T-cell (primary cell): ENCODE measurements at regions not wholly inside any gene's neighbourhood (a gene's known extent, or its start where the extent isn't known, plus 50 kb on each side); places are given as distances from the start of the nearest gene placed in this dataset.

ENCODE experiments used
- ATAC-seq, 4 experiments: fragments of 200-7000 bp in 3 of 4; fragments of 150-1000 bp in 1 of 4; cut with Tn5 transposase; replicated peaks in 1 of 4; 1 replicate in 3 of 4; 2 replicates in 1 of 4; pipeline ENCODE4 v1.10.0; 2021; ENCODE audit warnings: moderate library complexity in 3 of 4, mild to moderate bottlenecking in 2 of 4, moderate number of reproducible peaks in 1 of 4
- CTCF ChIA-PET, 2 donors: fragments of 300-600 bp; sonication (Branson Sonifier 250); formaldehyde crosslinking; loops; one replicate each; lab custom pipeline; 2022; ENCODE audit warnings: antibody characterized with exemption in 2 of 2; lab: Charles Lee
- POLR2A ChIA-PET, 2 donors: fragments of 300-600 bp; sonication (Branson Sonifier 250); formaldehyde crosslinking; loops; one replicate each; lab custom pipeline; 2022; ENCODE audit warnings: antibody characterized with exemption in 2 of 2; lab: Charles Lee
- DNase-seq, 35 experiments: peaks; one replicate each; pipeline versions ENCODE4 v3.0.0 to v3.0.0-alpha.2; 2013 to 2023
- H3K27ac ChIP-seq: one replicate; pipeline ENCODE4 v1.5.1; 2013; ENCODE audit warnings: low read length
- H3K27me3 ChIP-seq, 2 experiments: replicated peaks in 1 of 2; 1 replicate in 1 of 2; 2 replicates in 1 of 2; pipeline versions ENCODE4 v1.6.1 to v1.7.0; 2013; ENCODE audit warnings: low read length in 1 of 2, mixed read lengths in 1 of 2; ENCODE audit not compliant: control insufficient read depth in 2 of 2, insufficient read depth in 2 of 2; ENCODE audit errors: extremely low read depth in 1 of 2
- H3K36me3 ChIP-seq, 2 donors: 1 replicate in 1 of 2; 2 replicates in 1 of 2; pipeline versions ENCODE4 v1.6.1 to v1.7.0; 2013; ENCODE audit warnings: low read length in 1 of 2; ENCODE audit not compliant: control insufficient read depth in 2 of 2, insufficient read depth in 1 of 2; ENCODE audit errors: extremely low read depth in 1 of 2
- H3K4me1 ChIP-seq, 2 experiments: 1 replicate in 1 of 2; 2 replicates in 1 of 2; pipeline versions ENCODE4 v1.6.1 to v1.7.0; 2013; ENCODE audit warnings: low read length in 2 of 2, mixed read lengths in 1 of 2; ENCODE audit not compliant: insufficient read depth in 2 of 2, control insufficient read depth in 1 of 2; ENCODE audit errors: extremely low read depth in 1 of 2
- H3K4me3 ChIP-seq, 2 donors: 1 replicate in 1 of 2; 2 replicates in 1 of 2; pipeline versions ENCODE4 v1.5.1 to v1.7.0; 2013; ENCODE audit warnings: mild to moderate bottlenecking in 2 of 2, low read length in 1 of 2, moderate library complexity in 1 of 2; ENCODE audit not compliant: control insufficient read depth in 1 of 2; ENCODE audit errors: extremely low read depth in 1 of 2
- H3K9me3 ChIP-seq: 2 replicates; pipeline ENCODE4 v1.7.0; 2013
- H3K27ac Mint-ChIP-seq, 2 donors: one replicate each; pipeline ENCODE4 v1.8.0; 2020 to 2021; ENCODE audit warnings: mild to moderate bottlenecking in 2 of 2, mixed read lengths in 2 of 2
- H3K27me3 Mint-ChIP-seq, 2 donors: one replicate each; pipeline ENCODE4 v1.8.0; 2021 to 2022; ENCODE audit warnings: mixed read lengths in 2 of 2
- H3K36me3 Mint-ChIP-seq: one replicate; pipeline ENCODE4 v1.8.0; 2021; ENCODE audit warnings: mixed read lengths
- H3K4me1 Mint-ChIP-seq, 3 donors: one replicate each; pipeline ENCODE4 v1.8.0; 2020 to 2022; ENCODE audit warnings: mixed read lengths in 3 of 3, mild to moderate bottlenecking in 1 of 3
- H3K4me3 Mint-ChIP-seq, 3 donors: one replicate each; pipeline ENCODE4 v1.8.0; 2020 to 2022; ENCODE audit warnings: mild to moderate bottlenecking in 3 of 3, mixed read lengths in 3 of 3, moderate library complexity in 3 of 3
- H3K9me3 Mint-ChIP-seq, 3 donors: one replicate each; pipeline ENCODE4 v1.8.0; 2020 to 2022; ENCODE audit warnings: mixed read lengths in 3 of 3
- WGBS: methylation state at CpG from one replicate; pipeline ENCODE4 v1.1.5; 2013; ENCODE audit warnings: missing lambda C conversion rate; ENCODE audit not compliant: insufficient coverage; 5-methylcytosine and 5-hydroxymethylcytosine counted together

DNA sequence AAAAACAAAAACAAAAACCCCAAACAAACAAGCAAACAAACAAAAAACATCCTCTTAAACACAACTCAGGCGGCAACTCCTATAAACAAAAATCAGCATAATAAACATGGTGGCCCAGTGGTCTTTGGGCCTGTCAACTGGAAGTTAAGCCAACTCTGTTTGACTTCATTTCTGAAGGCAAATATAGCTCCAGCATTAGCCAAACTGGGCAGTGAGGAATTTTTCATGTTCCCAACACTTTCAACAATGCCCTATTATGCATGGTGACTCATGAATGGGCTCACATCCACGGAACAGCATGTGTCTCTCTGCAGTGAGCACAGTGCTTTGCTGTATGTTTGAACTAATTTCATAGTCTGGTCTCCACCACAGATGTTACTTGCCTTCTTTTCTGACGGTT, 143.9 kb upstream of the STC2 start:
- Mint-ChIP-seq H3K27me3 (peaks cover 4 to 8% of the 10 kb centered on the region in 2 donors), H3K27ac (no peak overlapping the region), H3K9me3 (no peaks in the 10 kb centered on the region), H3K4me1 (no peaks in the 10 kb centered on the region), H3K36me3 (no peaks in the 10 kb centered on the region), H3K4me3 (no peak overlapping the region)
- ChIA-PET POLR2A (no interaction called here), CTCF (no interaction called here)
- H3K4me3 ChIP-seq = no peak overlapping the region
- WGBS = 61% methylated on average over 3 of the region's 3 CpGs
- no peaks in the 10 kb centered on the region for H3K4me1 ChIP-seq
- no peak for ATAC-seq
- H3K27ac ChIP-seq = no peak overlapping the region
- no peaks in the 10 kb centered on the region for H3K36me3 ChIP-seq
- no peak for DNase-seq
- H3K9me3 ChIP-seq = no peaks in the 10 kb centered on the region
- H3K27me3 ChIP-seq = peaks cover 0 to 2% of the 10 kb centered on the region in 2 experiments

GRCh38 chr5:173468821-173469251, 140.6 kb upstream of the STC2 start:
- ATAC-seq = no peak
- H3K9me3 ChIP-seq = no peaks in the 10 kb centered on the region
- H3K27me3 ChIP-seq = peaks cover 0 to 2% of the 10 kb centered on the region in 2 experiments
- H3K36me3 ChIP-seq = no peaks in the 10 kb centered on the region
- no peak overlapping the region for H3K4me3 ChIP-seq
- no peak overlapping the region for H3K4me3 Mint-ChIP-seq
- POLR2A ChIA-PET = no interaction called here
- no peak overlapping the region for H3K27ac ChIP-seq
- CTCF ChIA-PET = no interaction called here
- peaks cover 2 to 11% (median 5%) of the 10 kb centered on the region in 3 donors for H3K9me3 Mint-ChIP-seq
- no peaks in the 10 kb centered on the region for H3K36me3 Mint-ChIP-seq
- no peak for DNase-seq
- no peaks in the 10 kb centered on the region for H3K4me1 ChIP-seq
- no peak overlapping the region for H3K27ac Mint-ChIP-seq
- peaks cover 4 to 8% of the 10 kb centered on the region in 2 donors for H3K27me3 Mint-ChIP-seq
- no peaks in the 10 kb centered on the region for H3K4me1 Mint-ChIP-seq
- 63% methylated on average over 1 of the region's 4 CpGs for WGBS

DNA sequence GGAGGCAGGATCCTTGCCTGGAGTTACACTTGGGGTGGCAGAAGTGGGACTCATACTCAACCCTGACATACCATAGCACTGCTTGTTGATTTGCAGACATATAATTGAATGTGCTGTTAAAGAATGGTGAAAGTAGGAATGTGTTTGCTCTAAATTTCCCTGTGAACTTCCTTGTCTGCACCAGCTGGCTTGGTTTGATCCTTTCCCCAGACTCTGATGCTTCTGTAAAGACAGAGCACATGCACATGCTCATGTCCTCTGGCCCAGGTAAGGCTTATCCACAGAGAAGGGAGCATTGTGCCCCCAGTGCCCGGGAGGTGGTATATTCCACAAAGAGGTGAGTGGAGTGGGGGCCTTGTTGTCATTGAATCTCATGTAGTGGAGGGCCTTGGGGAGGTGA, 138.0 kb upstream of the STC2 start:
- no peak for DNase-seq
- Mint-ChIP-seq H3K4me1 (no peaks in the 10 kb centered on the region), H3K4me3 (no peak overlapping the region), H3K36me3 (no peaks in the 10 kb centered on the region), H3K9me3 (peaks cover 2 to 14% (median 9%) of the 10 kb centered on the region in 3 donors), H3K27ac (no peak overlapping the region), H3K27me3 (peaks cover 4 to 8% of the 10 kb centered on the region in 2 donors)
- ChIA-PET POLR2A (no interaction called here), CTCF (no interaction called here)
- Histone ChIP-seq H3K4me3 (no peak overlapping the region), H3K27ac (no peak overlapping the region), H3K9me3 (no peaks in the 10 kb centered on the region), H3K36me3 (no peaks in the 10 kb centered on the region), H3K4me1 (no peaks in the 10 kb centered on the region), H3K27me3 (peaks cover 0 to 6% of the 10 kb centered on the region in 2 experiments)
- no peak for ATAC-seq
- WGBS = 60% methylated on average over 1 of the region's 1 CpG

- Histone ChIP-seq H3K4me1 (no peaks in the 10 kb centered on the region), H3K36me3 (no peaks in the 10 kb centered on the region), H3K27me3 (peaks cover 0 to 12% of the 10 kb centered on the region in 2 experiments), H3K9me3 (no peaks in the 10 kb centered on the region), H3K27ac (no peak overlapping the region), H3K4me3 (no peak overlapping the region)
- no peaks in the 10 kb centered on the region for H3K4me1 Mint-ChIP-seq
- H3K27ac Mint-ChIP-seq = no peak overlapping the region
- peaks cover 2 to 14% (median 9%) of the 10 kb centered on the region in 3 donors for H3K9me3 Mint-ChIP-seq
- WGBS = 100% methylated on average over 1 of the region's 4 CpGs
- no peak overlapping the region for H3K4me3 Mint-ChIP-seq
- H3K36me3 Mint-ChIP-seq = no peaks in the 10 kb centered on the region
- CTCF ChIA-PET = no interaction called here
- DNase-seq (no peak), ATAC-seq (no peak)
- POLR2A ChIA-PET = no interaction called here
- peaks cover 3 to 4% of the 10 kb centered on the region in 2 donors for H3K27me3 Mint-ChIP-seq
Measured at GRCh38 chr5:173464813-173465212, 136.6 kb upstream of the STC2 start.

DNA sequence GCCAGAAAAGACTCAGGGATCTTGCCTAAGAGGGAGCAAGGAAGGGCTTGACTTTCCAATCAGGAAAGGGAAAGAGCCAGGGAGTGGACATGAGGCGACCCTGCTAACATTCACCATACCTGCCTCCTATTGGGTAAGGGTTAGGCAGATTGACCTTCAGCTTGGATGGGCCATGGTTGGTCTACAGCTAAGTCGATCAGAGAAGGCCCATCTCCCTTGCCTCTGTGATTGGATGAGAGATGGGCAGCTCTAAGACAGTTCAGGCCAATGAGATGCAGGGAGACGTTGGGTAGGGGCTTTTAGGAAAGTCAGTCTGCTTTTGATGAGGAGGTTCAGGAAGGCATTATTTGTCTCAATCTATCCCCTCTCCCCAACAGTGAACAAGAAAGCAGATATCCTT, 135.0 kb upstream of the STC2 start:
- H3K36me3 ChIP-seq = no peaks in the 10 kb centered on the region
- ChIA-PET CTCF (no interaction called here), POLR2A (no interaction called here)
- Mint-ChIP-seq H3K27me3 (peaks cover 0 to under 1% of the 10 kb centered on the region in 2 donors), H3K4me3 (no peak overlapping the region), H3K9me3 (peaks cover 2 to 14% (median 9%) of the 10 kb centered on the region in 3 donors), H3K4me1 (no peaks in the 10 kb centered on the region), H3K36me3 (no peaks in the 10 kb centered on the region), H3K27ac (no peak overlapping the region)
- no peak overlapping the region for H3K27ac ChIP-seq
- H3K4me3 ChIP-seq = no peak overlapping the region
- H3K9me3 ChIP-seq = no peaks in the 10 kb centered on the region
- peaks cover 0 to 9% of the 10 kb centered on the region in 2 experiments for H3K27me3 ChIP-seq
- no peak for ATAC-seq
- DNase-seq = no peak
- no CpG with 5 or more reads among the region's 3 CpGs for WGBS
- H3K4me1 ChIP-seq = no peaks in the 10 kb centered on the region

- ChIA-PET POLR2A (no interaction called here), CTCF (no interaction called here)
- ATAC-seq = no peak
- Histone ChIP-seq H3K4me1 (no peaks in the 10 kb centered on the region), H3K36me3 (no peaks in the 10 kb centered on the region), H3K4me3 (no peak overlapping the region), H3K27ac (no peak overlapping the region), H3K9me3 (no peaks in the 10 kb centered on the region), H3K27me3 (peaks cover 0 to 9% of the 10 kb centered on the region in 2 experiments)
- no peaks in the 10 kb centered on the region for H3K36me3 Mint-ChIP-seq
- 95% methylated on average over 4 of the region's 10 CpGs for WGBS
- no peak overlapping the region for H3K27ac Mint-ChIP-seq
- no peak for DNase-seq
- no peak overlapping the region for H3K4me3 Mint-ChIP-seq
- peaks cover 0 to 8% (median 4%) of the 10 kb centered on the region in 3 donors for H3K9me3 Mint-ChIP-seq
- peaks cover 0 to 3% of the 10 kb centered on the region in 2 donors for H3K27me3 Mint-ChIP-seq
- H3K4me1 Mint-ChIP-seq = no peaks in the 10 kb centered on the region
Measured at GRCh38 chr5:173458828-173459609, 130.8 kb upstream of the STC2 start.
